Panc1 (cell line): ENCODE measurements at regions not wholly inside any gene's neighbourhood (a gene's known extent, or its start where the extent isn't known, plus 50 kb on each side); places are given as distances from the start of the nearest gene placed in this dataset.

ENCODE experiments used
- POLR2AphosphoS5 ChIP-seq: IDR thresholded peaks from 2 replicates; pipeline ENCODE4 v1.6.1; 2012; ENCODE audit warnings: mild to moderate bottlenecking, low read depth, low read length, moderate library complexity
- REST ChIP-seq, 2 experiments: IDR thresholded peaks; 2 replicates each; pipeline ENCODE4 v1.6.1; 2011 to 2012; ENCODE audit warnings: low read depth in 2 of 2, control low read depth in 1 of 2, low read length in 1 of 2, mild to moderate bottlenecking in 1 of 2, moderate library complexity in 1 of 2; ENCODE audit not compliant: insufficient read depth in 1 of 2
- SIN3A ChIP-seq: IDR thresholded peaks from 2 replicates; pipeline ENCODE4 v1.6.1; 2012; ENCODE audit warnings: low read depth, mild to moderate bottlenecking, low read length, moderate library complexity, borderline replicate concordance; ENCODE audit not compliant: insufficient read depth
- TF ChIP-seq, protein P1 (sequence below): fragments of 450-650 bp; IDR thresholded peaks from 2 replicates; pipeline ENCODE4 v1.5.1; 2017; ENCODE audit warnings: mild to moderate bottlenecking

DNA sequence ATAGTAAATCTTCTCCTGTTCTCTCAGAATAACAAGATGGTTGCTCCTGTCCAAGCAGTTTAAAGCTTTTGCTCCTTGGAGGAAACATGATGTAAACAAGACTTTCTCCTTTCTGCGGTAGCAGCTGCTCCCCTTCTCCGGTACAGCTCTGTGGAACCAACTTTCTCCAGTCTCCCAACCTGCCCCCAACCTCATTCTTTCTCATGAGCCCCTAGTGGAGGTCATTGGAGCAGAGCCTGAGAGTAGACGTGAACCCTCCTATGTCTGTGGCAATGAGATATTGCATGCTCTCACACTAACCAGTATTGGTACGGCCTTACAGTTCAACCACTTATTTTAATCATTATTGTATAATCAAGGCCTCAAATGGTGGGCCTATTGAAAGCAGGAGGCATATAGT is 483.8 kb upstream of the CDH10 start:
- TF ChIP-seq, protein P1, sequence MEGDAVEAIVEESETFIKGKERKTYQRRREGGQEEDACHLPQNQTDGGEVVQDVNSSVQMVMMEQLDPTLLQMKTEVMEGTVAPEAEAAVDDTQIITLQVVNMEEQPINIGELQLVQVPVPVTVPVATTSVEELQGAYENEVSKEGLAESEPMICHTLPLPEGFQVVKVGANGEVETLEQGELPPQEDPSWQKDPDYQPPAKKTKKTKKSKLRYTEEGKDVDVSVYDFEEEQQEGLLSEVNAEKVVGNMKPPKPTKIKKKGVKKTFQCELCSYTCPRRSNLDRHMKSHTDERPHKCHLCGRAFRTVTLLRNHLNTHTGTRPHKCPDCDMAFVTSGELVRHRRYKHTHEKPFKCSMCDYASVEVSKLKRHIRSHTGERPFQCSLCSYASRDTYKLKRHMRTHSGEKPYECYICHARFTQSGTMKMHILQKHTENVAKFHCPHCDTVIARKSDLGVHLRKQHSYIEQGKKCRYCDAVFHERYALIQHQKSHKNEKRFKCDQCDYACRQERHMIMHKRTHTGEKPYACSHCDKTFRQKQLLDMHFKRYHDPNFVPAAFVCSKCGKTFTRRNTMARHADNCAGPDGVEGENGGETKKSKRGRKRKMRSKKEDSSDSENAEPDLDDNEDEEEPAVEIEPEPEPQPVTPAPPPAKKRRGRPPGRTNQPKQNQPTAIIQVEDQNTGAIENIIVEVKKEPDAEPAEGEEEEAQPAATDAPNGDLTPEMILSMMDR = no peak
- TF ChIP-seq SIN3A (no peak), POLR2AphosphoS5 (no peak), REST (IDR thresholded peaks at IDR 0.05; ENCODE audit: insufficient read depth in 1 of 2, low read depth in 2 of 2, low read length in 1 of 2) (no peak)
